DOHH2 (cell line): ENCODE measurements at regions not wholly inside any gene's neighbourhood (a gene's known extent, or its start where the extent isn't known, plus 50 kb on each side); places are given as distances from the start of the nearest gene placed in this dataset.

Experiments
- EZH2phosphoT487 ChIP-seq: fragments of 200-600 bp; sonication (generic); IDR thresholded peaks from 2 replicates; pipeline ENCODE4 v1.6.1; 2017; ENCODE audit warnings: borderline replicate concordance, mild to moderate bottlenecking, antibody characterized with exemption, low read length, moderate library complexity, mixed read lengths
- TF ChIP-seq, protein P1 (sequence below): fragments of 200-600 bp; sonication (generic); IDR thresholded peaks from one replicate; pipeline ENCODE4 v1.5.1; 2014; ENCODE audit warnings: antibody characterized with exemption, mild to moderate bottlenecking, low read depth, low read length; ENCODE audit not compliant: poor library complexity, severe bottlenecking

DNA sequence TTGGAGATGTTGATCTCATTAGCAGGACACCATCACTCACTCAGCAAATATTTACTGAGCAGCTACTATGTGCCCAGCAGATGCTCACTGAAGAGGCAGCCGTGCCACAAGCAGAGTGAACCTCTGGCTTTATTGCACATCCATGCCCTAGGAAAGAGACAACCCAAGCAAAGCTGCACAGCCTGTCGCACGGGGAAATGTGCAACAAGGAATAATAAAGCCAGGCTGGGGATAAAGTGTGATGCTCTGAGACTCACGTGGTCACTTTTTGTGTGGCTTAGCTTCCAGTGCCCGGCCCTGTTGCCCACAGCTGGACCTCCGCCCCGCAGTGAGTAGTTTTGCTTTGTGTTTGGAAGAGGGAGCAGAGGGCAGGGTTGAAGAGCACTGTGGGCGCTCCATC lies 130.4 kb upstream of the CDH4 start:
- TF ChIP-seq, protein P1, sequence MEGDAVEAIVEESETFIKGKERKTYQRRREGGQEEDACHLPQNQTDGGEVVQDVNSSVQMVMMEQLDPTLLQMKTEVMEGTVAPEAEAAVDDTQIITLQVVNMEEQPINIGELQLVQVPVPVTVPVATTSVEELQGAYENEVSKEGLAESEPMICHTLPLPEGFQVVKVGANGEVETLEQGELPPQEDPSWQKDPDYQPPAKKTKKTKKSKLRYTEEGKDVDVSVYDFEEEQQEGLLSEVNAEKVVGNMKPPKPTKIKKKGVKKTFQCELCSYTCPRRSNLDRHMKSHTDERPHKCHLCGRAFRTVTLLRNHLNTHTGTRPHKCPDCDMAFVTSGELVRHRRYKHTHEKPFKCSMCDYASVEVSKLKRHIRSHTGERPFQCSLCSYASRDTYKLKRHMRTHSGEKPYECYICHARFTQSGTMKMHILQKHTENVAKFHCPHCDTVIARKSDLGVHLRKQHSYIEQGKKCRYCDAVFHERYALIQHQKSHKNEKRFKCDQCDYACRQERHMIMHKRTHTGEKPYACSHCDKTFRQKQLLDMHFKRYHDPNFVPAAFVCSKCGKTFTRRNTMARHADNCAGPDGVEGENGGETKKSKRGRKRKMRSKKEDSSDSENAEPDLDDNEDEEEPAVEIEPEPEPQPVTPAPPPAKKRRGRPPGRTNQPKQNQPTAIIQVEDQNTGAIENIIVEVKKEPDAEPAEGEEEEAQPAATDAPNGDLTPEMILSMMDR, result no peak
- no peak for TF ChIP-seq EZH2phosphoT487
